ENCODE measurements at regions not wholly inside any gene's neighbourhood (a gene's known extent, or its start where the extent isn't known, plus 50 kb on each side); places are given as distances from the start of the nearest gene placed in this dataset.
A peak's percentile ranks its signal among the peaks of the same experiment; 100 is the strongest.

- no peaks in the 10 kb centered on the region for H3K4me1 ChIP-seq
- TF ChIP-seq POLR2A (IDR thresholded peaks at IDR 0.05) (no peak), CTCF (IDR thresholded peaks at IDR 0.05) (no peak)
- intact Hi-C loops (cut with DNase I; ENCODE audit: low total_unique reads) = no loop called here
These were observed 609.0 kb downstream of the EDEM1 start for GRCh38 chr3:5796541-5796940.

GRCh38 chr3:5798809-5799208 lies 611.3 kb downstream of the EDEM1 start:
- no peaks in the 10 kb centered on the region for H3K9me3 ChIP-seq
- no peak overlapping the region for H3K4me3 ChIP-seq
- H3K27me3 ChIP-seq = no peaks in the 10 kb centered on the region
- no peak for TF ChIP-seq CTCF (IDR thresholded peaks at IDR 0.05)
- TF ChIP-seq POLR2A (IDR thresholded peaks at IDR 0.05) = no peak
- no peak for DNase-seq
- H3K36me3 ChIP-seq = no peaks in the 10 kb centered on the region
- intact Hi-C loops (cut with DNase I; ENCODE audit: low total_unique reads) = no loop called here
- no peaks in the 10 kb centered on the region for H3K4me1 ChIP-seq
- no peak overlapping the region for H3K27ac ChIP-seq

More at GRCh38 chr3:5796541-5796940, 609.0 kb downstream of the EDEM1 start:
- no peaks in the 10 kb centered on the region for H3K27me3 ChIP-seq
- no peaks in the 10 kb centered on the region for H3K9me3 ChIP-seq
- H3K27ac ChIP-seq = no peak overlapping the region
- DNase-seq = no peak
- H3K4me3 ChIP-seq = no peak overlapping the region
- no peaks in the 10 kb centered on the region for H3K36me3 ChIP-seq

GRCh38 chr3:5799398-5799797 lies 611.9 kb downstream of the EDEM1 start:
- TF ChIP-seq CTCF (IDR thresholded peaks at IDR 0.05) = peak in 1 of 4 experiments; percentile 9
- no peak for TF ChIP-seq POLR2A (IDR thresholded peaks at IDR 0.05)
- no peaks in the 10 kb centered on the region for H3K4me1 ChIP-seq
- no peaks in the 10 kb centered on the region for H3K9me3 ChIP-seq
- no peak overlapping the region for H3K27ac ChIP-seq
- H3K27me3 ChIP-seq = no peaks in the 10 kb centered on the region
- no peaks in the 10 kb centered on the region for H3K36me3 ChIP-seq
- intact Hi-C loops (cut with DNase I; ENCODE audit: low total_unique reads) = no loop called here
- no peak overlapping the region for H3K4me3 ChIP-seq
- DNase-seq = no peak

- Histone ChIP-seq H3K27me3 (no peaks in the 10 kb centered on the region), H3K4me3 (no peak overlapping the region), H3K4me1 (no peaks in the 10 kb centered on the region), H3K36me3 (no peaks in the 10 kb centered on the region), H3K9me3 (no peaks in the 10 kb centered on the region), H3K27ac (no peak overlapping the region)
- DNase-seq = no peak
- TF ChIP-seq POLR2A (IDR thresholded peaks at IDR 0.05) = no peak
- intact Hi-C loops (cut with DNase I; ENCODE audit: low total_unique reads) = no loop called here
These were observed 613.5 kb downstream of the EDEM1 start for GRCh38 chr3:5800965-5801364.

GRCh38 chr3:5806192-5806591 lies 618.7 kb downstream of the EDEM1 start:
- intact Hi-C loops (cut with DNase I; ENCODE audit: low total_unique reads) = no loop called here
- H3K9me3 ChIP-seq = no peaks in the 10 kb centered on the region

More at GRCh38 chr3:5806192-5806591, 618.7 kb downstream of the EDEM1 start:
- DNase-seq = no peak
- H3K4me1 ChIP-seq = no peaks in the 10 kb centered on the region
- no peaks in the 10 kb centered on the region for H3K36me3 ChIP-seq
- no peaks in the 10 kb centered on the region for H3K27me3 ChIP-seq
- H3K4me3 ChIP-seq = no peak overlapping the region
- TF ChIP-seq CTCF (IDR thresholded peaks at IDR 0.05) (no peak), POLR2A (IDR thresholded peaks at IDR 0.05) (no peak)
- no peak overlapping the region for H3K27ac ChIP-seq
